Liver (tissue), 3 donors: ENCODE measurements at regions not wholly inside any gene's neighbourhood (a gene's known extent, or its start where the extent isn't known, plus 50 kb on each side); places are given as distances from the start of the nearest gene placed in this dataset.

Source experiments
- EGR1 ChIP-seq, 2 donors: IDR thresholded peaks; 2 replicates each; pipeline ENCODE4 v1.6.1; 2016 to 2018; ENCODE audit warnings: antibody characterized with exemption in 2 of 2, low read depth in 2 of 2
- JUND ChIP-seq, 2 donors: IDR thresholded peaks; 2 replicates each; pipeline ENCODE4 v1.6.1; 2016; ENCODE audit warnings: antibody characterized with exemption in 2 of 2
- RAD21 ChIP-seq, 2 donors: IDR thresholded peaks; 2 replicates each; pipeline ENCODE4 v1.6.1; 2016; ENCODE audit warnings: antibody characterized with exemption in 2 of 2, mild to moderate bottlenecking in 2 of 2
- TAF1 ChIP-seq: conservative IDR thresholded peaks from 2 replicates; pipeline ENCODE4 v1.6.1; 2016; ENCODE audit warnings: antibody characterized with exemption, mild to moderate bottlenecking
- TF ChIP-seq, protein P1 (sequence below): fragments of 150-350 bp; IDR thresholded peaks from 2 replicates; pipeline ENCODE4 v1.5.1; 2017; ENCODE audit warnings: improper control_type of control experiment, low read depth, low read length; ENCODE audit not compliant: missing input control
- donor health status: healthy.
- donor health status: healthy.

DNA sequence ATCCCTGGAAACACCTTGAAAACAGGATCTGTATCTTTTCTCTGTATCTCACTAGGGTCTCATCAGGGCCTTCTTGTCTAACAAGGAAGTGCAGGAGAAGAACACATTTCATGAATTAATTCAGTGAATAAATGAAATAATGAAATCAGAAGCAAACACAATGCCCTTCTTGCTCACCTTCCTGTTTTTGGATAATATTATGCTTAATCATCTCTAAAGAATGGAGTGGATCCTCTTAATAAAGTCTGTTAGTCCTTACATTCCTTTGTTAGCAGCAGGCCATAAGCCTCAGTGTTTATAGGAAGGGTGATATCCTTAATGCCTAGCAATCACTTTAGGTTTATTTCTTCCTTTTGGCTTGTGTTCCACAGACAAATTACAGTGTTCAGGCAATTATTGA lies 837.1 kb upstream of the SEMA6A start:
- TF ChIP-seq, protein P1, sequence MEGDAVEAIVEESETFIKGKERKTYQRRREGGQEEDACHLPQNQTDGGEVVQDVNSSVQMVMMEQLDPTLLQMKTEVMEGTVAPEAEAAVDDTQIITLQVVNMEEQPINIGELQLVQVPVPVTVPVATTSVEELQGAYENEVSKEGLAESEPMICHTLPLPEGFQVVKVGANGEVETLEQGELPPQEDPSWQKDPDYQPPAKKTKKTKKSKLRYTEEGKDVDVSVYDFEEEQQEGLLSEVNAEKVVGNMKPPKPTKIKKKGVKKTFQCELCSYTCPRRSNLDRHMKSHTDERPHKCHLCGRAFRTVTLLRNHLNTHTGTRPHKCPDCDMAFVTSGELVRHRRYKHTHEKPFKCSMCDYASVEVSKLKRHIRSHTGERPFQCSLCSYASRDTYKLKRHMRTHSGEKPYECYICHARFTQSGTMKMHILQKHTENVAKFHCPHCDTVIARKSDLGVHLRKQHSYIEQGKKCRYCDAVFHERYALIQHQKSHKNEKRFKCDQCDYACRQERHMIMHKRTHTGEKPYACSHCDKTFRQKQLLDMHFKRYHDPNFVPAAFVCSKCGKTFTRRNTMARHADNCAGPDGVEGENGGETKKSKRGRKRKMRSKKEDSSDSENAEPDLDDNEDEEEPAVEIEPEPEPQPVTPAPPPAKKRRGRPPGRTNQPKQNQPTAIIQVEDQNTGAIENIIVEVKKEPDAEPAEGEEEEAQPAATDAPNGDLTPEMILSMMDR = no peak
- TF ChIP-seq RAD21 (IDR thresholded peaks at IDR 0.05) (no peak), EGR1 (IDR thresholded peaks at IDR 0.05; ENCODE audit: low read depth in 2 of 2) (no peak), TAF1 (no peak), JUND (IDR thresholded peaks at IDR 0.05) (no peak)
